ENCODE measurements at regions not wholly inside any gene's neighbourhood (a gene's known extent, or its start where the extent isn't known, plus 50 kb on each side); places are given as distances from the start of the nearest gene placed in this dataset.
A peak's percentile ranks its signal among the peaks of the same experiment; 100 is the strongest.
"Not testable (repeated sequence)": the region's sequence is repeated elsewhere in the genome, so short reads cannot be mapped to it uniquely, and the experiment has no call there.

GRCh38 chr3:35223632-35224394, 415.5 kb upstream of the ARPP21 start:
- no peak for DNase-seq

- DNase-seq, result no peak
These were observed 414.6 kb upstream of the ARPP21 start for GRCh38 chr3:35224565-35225295.

- DNase-seq, result no peak
These were observed 398.1 kb upstream of the ARPP21 start for GRCh38 chr3:35241236-35241635.

DNA sequence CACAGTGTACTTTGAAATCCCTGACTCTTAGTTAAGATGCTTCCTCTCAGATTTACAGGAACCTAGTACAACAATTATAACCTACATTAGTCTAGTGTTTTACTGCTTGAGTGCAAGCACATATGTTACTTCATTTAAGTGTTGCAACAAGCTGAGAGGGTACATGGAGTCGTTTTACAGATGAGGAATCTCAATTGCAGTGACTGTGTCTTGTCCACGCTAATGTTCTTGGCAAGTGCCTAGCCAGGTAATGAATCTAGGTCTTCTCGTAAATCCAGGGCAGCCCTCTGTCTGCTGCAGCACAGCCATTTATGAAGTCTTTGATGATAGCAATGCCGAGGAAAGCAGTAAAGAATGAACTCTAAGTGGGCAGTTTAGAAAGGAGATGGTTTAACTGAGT, 384.4 kb upstream of the ARPP21 start:
- DNase-seq, result no peak

GRCh38 chr3:35257641-35258040, 381.7 kb upstream of the ARPP21 start:
- no peak for DNase-seq

DNA sequence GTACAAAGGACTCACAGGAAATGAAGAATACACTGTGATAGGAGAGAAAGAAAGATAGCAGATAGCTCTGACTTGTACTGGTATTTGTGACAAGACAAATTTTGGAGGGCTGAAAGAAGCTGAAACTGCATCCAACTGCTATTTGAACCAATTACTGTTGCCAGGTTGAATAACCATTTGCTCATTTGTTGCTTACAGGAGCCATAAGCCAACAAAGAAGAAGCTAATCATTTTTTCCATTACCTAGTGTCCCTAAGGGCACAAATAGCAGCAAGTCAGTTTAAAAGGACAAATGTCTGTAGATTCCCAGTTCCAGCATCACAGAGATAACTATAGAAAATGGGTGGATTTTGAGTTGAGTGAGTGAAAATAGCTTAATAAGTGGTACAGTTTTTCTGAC, 376.9 kb upstream of the ARPP21 start:
- DNase-seq, result no peak

DNA sequence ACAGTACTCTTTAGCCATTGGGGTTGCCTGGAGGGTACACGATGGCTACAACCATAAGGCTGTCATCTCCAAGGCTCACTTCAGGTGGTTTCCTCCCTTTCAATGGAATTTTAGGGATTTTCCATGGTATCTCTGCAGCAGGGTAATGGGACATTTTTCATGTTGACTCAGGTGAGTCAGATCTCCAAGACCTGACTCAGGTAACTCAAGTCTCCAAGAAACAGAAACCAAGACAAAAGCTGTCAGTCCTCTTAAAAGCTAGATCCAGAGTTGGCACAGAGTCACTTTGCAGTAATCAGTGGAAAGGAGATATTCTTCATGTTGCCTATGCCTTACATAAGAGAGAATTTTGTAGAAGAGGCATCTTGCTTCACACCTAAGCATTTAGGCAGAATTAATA, 375.8 kb upstream of the ARPP21 start:
- DNase-seq, result no peak

DNA sequence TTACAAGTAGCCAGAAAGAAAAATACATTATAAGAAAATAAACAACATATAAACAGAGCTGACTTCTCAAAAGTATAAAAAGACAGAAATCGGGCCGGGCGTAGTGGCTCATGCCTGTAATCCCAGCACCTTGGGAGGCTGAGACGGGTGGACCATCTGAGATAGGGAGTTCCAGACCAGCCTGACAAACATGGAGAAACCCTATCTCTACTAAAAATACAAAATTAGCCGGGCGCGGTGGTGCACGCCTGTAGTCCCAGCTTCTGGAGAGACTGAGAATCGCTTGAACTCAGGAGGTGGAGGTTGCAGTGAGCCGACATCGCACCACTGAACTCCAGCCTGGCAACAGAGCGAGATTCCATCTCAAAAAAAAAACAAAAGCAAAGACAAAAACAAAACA, 373.3 kb upstream of the ARPP21 start:
- DNase-seq, result not testable (repeated sequence)

DNA sequence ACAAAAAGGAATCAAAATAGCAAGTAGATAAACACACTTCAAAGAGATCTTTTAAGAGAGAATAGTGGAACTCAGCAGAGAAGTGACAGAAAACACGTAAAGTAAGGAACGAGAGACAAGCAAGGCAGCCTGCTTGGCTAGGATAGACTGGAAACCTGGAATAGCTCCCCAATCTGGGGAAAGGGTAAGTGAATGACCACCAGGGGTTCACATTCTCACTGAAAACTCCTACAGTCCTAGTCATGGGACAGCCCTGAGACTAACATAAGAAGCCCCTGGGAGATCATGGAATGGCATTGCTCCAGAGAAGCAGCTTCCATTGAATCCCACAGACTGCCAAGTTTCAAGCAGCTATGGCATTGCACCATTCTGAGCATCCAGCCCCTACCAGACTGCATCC, 363.6 kb upstream of the ARPP21 start:
- no peak for DNase-seq

DNA sequence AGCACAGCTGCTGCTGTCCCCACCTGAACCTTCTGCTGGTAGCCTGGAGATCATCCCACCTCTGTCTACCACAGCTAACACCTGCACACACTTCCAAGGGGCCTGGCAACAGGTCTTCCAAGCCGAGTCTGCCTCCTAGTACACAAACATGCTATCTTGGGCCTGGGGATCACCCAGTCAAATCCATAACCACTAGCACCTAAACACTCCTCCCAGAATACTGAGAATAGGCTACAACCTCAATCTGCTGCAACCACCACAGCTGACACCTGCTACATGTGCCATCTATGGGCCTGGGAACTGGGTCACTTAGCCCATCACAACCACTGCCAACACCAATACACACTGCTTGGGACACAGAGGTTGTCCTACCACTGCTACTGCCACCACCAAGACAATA, 362.8 kb upstream of the ARPP21 start:
- DNase-seq, result no peak

DNA sequence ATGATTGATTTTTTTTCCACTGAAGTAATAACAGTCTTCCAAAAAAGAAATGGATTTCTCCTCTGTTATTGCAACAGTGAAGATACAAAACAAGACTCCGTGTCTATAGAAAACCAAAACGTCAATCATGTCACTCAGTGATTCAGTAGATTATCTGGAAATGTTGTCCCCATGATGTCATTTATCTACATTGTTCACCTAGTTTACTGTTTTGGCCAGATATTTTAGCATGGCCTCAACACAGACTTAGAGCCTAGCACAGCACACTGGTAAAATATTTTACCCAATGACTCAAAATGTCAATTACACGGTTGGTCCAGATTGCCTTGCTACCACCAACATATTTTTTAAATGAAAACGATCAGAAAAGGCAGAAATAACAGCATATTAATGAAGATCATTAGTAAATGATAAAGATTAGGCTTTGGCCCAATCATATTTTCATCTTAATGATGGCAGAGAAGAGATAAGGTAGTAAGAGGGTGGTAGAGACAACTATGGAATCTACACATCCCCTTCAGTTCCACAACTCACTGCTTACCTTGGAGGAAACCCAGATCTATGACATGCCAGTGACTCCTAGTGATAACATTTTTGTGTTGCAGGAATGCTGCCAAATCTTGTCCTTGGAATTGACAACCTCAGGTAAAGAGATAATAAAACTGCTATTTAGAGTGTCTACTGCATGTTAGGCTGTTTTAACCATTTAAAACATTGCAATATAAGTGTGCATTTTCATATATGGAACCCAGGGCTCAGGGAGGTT, 347.7 kb upstream of the ARPP21 start:
- DNase-seq, result no peak

DNA sequence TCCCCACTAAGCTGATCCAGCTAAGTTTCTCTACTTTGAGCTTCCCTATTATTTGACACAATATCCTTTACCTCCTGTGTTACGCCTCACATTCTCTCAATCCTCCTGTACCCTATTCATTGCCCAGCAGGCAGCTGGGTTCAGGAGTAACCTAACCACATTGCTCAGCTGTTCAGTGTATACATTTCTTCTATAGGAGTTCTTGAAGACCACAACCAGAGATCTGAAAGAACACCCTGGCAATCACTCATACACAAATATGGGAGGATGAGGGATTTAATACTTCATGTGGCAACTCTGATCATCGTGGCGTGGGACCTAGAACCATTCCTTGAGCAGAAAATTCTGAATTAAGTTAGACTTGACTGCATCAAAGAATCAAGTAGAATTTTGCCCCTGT, 346.8 kb upstream of the ARPP21 start:
- no peak for DNase-seq

DNA sequence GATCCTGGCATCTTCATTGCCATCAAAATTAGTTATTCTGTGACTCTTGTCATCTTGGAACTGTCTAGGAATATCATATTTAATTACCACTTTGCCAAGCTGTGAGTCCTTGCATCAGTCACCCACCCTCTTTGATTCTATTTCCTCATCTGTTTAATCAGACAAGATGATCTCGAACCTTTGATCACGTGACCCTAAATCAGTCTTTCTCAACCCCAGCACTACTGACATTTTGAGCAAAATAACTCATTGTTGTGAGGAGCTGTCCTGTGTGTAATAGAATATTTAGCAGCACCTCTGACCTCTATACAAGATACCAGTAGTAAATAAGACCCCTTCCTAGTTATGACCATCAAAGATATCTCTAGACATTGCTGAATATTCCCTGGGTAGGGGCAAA, 343.4 kb upstream of the ARPP21 start:
- no peak for DNase-seq

DNA sequence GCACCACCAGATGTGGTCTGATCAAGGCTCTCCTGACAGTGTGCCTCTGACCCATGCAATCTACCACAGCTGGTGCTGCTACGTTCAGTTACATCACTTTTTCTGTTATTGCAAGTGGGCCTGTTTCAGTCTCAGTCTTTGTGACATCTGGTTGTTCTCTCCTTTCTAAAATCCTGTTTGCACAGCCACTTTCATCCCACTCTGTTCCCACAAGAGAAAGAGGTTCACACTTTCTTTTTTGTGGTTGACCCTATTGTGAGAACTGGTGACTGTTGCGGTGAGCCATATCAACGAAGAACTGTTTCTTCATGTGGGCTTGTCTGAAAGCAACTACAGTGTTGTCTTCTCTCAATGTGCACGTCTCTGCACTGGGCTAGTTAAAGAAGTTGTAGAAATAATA, 342.8 kb upstream of the ARPP21 start:
- DNase-seq, result no peak

DNA sequence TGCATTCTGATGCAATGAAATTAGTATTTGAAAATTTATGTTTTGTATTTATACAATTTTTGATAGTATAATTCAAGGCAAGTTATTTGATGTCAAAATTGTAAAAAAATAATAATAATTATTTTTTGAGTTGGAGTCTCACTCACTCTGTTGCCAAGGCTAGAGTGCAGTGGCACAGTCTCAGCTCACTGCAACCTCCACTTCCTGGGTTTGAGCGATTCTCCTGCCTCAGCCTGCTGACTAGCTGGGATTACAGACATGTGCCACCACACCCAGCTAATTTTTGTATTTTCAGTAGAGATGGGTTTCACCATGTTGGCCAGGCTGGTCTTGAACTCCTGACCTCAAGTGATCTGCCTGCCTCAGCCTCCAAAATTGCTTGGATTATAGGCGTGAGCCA, 342.4 kb upstream of the ARPP21 start:
- not testable (repeated sequence) for DNase-seq

DNA sequence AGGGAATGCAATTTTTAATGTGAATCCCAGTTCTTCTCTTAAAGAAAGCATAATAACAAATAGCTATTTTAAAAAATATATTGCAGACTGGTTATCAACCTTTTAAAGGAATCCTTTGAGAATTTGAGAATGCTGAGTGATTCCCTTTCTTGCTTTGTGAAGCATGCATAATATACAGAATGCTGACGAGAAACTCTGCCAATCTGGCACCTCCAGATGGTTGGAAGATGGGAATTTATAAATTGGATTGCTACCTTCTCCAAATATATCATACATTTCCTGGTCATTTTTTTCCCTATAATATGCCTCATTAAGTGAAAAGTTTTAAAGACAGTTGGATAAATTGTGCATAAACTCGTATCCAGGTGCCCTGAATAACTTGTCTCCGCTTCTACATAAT, 333.9 kb upstream of the ARPP21 start:
- DNase-seq, result peak; percentile 13

DNA sequence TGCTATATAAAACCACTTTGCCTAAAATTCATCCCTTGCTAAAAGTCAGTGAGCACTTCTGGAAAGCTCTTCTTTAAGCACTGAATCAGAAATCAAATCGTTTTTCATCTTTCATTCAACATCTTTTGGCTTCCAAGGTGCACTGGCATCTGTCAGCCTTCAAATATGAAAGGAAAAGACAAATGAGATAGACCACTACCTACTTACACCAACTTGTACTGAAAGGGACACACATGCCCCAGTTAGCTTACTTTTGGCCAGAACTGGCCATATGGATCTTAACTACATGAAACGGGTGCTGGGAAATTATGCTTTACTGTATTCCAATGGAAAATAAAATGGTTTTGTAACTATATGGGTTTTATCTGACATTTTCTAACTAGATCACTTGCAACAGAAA, 332.0 kb upstream of the ARPP21 start:
- DNase-seq, result no peak

DNA sequence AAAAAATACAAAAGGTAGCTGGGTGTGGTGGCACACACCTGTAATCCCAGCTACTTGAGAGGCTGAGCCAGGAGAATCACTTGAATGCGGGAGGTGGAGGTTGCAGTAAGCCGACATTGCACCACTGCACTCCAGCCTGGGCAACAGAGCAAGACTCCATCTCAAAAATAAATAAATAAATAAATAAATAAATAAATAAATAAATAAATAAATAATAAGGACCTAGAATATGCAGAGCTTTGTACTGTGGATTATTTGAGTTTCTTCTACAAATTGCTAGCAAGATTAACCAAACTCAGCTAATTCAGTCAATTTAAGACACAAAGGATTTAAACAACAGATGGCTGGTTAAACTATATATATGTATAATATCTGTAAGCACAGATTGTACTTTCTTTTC, 322.5 kb upstream of the ARPP21 start:
- DNase-seq, result not testable (repeated sequence)

DNA sequence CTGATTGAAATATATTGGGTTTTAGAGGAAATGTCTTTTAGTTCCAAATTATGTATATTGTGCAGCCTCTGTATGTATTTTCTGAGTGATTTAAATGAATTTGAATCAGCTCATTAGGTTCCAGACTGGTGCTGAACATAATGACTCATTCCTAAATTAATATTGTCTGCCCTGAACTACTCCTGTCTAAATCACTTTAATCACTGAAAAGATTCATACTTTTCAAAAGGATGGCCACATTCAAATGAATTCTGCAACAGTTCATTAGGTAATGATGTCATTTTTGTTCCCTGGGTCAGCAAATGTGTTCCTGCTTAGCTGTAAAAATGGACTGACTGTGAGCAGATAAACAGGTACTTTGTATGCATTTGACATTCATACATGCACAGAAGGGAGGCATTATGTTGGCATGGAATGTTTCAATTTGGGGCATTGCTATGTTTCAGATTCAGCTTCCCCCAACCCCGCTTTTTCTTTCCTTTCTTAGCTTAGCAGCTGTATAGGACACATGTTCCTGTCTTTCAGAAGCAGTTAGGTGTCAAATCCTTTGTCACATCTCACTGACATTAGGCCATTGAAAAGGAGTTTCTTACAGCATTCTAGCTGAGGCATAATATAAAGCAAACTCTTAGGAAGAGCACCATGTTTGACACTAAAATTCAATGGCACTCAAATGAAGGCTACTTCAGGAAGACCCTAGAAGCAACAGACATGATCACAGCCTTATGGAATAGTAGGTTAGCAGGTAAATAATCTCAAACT, 318.5 kb upstream of the ARPP21 start:
- no peak for DNase-seq

DNA sequence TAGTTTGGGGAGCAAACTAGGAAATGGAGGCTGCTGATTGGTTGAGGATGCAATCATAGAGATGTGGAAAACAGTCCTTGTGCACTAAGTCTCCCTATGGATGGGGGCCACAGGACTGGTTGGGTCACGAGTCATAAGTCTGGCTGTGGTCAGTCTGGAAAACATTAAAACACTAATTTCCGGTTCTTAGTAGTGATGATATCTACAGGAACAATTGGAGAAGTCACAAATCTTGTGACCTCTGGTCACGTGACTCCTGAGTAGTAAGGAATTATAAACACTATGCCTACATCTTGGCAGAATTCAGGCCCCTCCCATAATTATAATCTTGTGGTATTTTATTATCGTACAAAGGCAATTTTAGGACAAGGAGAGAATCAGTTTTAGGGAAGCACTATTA, 317.3 kb upstream of the ARPP21 start:
- no peak for DNase-seq

DNA sequence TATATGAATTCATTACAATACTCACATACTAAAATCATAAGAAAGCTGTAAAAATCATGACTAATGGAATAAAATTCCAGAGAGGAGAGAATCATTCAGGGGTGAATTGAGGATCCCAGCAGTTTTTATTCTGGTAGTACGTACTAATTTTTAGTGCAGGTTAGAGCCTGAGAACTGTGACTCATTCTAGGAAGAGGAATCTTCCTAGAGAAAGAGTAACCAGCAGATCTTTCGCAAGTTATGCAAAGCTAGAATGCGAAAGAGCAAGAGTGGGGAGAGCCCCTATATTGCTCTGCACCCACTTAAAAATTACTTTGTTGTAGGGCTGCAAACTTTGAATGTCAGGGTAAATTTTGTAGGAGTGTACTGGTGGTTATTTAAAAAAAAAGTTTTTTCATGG, 303.6 kb upstream of the ARPP21 start:
- no peak for DNase-seq

DNA sequence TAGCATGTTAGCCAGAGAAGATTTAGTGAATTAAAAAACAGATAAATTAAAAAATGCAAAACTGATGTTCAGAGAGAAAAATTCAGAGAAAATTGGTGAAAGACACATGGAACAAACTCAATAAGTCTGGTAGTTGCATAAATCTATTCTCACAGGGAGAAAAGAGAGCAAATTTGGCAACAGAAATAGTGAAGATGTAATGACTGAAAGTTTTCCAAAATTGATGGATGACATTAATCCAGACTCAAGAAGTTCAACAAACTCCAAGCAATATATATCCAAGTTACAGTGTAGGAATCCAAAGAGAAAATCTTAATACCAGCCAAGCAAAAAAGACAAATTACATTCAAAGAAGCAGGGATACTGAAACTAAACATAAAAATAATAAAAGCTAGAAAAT, 302.7 kb upstream of the ARPP21 start:
- DNase-seq, result no peak

DNA sequence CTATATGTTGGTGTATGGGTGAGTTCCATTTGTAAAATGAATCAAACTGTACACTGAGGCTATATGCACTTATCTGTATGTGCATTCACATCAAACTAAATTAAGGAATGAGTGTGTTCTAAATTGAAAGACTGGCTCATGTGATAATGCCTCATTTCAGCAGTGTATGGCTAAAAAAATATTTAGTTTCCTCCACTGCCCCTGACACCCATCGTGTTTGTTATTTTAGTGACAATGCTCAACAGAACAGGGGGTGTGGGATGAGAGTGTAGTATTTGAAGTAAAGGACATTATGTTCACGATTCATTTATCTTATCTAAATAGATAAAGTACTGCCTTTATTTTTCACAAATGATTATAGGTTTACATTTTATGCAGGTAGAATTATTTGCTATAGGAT, 301.1 kb upstream of the ARPP21 start:
- DNase-seq, result no peak
